Karpas-422 (cell line): ENCODE measurements at regions not wholly inside any gene's neighbourhood (a gene's known extent, or its start where the extent isn't known, plus 50 kb on each side); places are given as distances from the start of the nearest gene placed in this dataset.

Source experiments
- DNase-seq: peaks from one replicate; pipeline ENCODE4 v3.0.0-alpha.2; 2015
- H2AFZ ChIP-seq: fragments of 200-600 bp; sonication (generic); 2 replicates; pipeline ENCODE4 v1.6.1; 2014; ENCODE audit warnings: antibody characterized with exemption, low read length, mixed read lengths
- H3K27ac ChIP-seq: fragments of 200-600 bp; sonication (generic); 2 replicates; pipeline ENCODE4 v1.5.1; 2014; ENCODE audit warnings: mild to moderate bottlenecking, low read length, moderate library complexity
- H3K27me3 ChIP-seq: fragments of 200-600 bp; sonication (generic); 2 replicates; pipeline ENCODE4 v1.6.1; 2014; ENCODE audit warnings: low read length, mixed read lengths
- H3K36me3 ChIP-seq: fragments of 200-600 bp; sonication (generic); 2 replicates; pipeline ENCODE4 v1.6.1; 2014; ENCODE audit warnings: low read length, mixed read lengths; ENCODE audit not compliant: insufficient read depth
- H3K4me1 ChIP-seq: fragments of 200-600 bp; sonication (generic); 2 replicates; pipeline ENCODE4 v1.6.1; 2014; ENCODE audit warnings: mild to moderate bottlenecking, low read length, mixed read lengths
- H3K4me2 ChIP-seq: fragments of 200-600 bp; sonication (generic); 2 replicates; pipeline ENCODE4 v1.6.1; 2014; ENCODE audit warnings: low read length, low read depth, mild to moderate bottlenecking; ENCODE audit not compliant: poor library complexity, severe bottlenecking
- H3K4me3 ChIP-seq: fragments of 200-600 bp; sonication (generic); 2 replicates; pipeline ENCODE4 v1.5.1; 2014; ENCODE audit warnings: mild to moderate bottlenecking, antibody characterized with exemption, low read length, mixed read lengths
- H3K79me2 ChIP-seq: fragments of 200-600 bp; sonication (generic); 2 replicates; pipeline ENCODE4 v1.6.1; 2014; ENCODE audit warnings: mild to moderate bottlenecking, low read length, mixed read lengths
- H3K9ac ChIP-seq: fragments of 200-600 bp; sonication (generic); 2 replicates; pipeline ENCODE4 v1.6.0; 2014; ENCODE audit warnings: low read length
- H3K9me2 ChIP-seq: fragments of 200-600 bp; sonication (generic), shearing (Covaris generic); replicated peaks from 2 replicates; pipeline ENCODE4 v1.6.0; 2014; ENCODE audit warnings: mild to moderate bottlenecking, low read length, moderate library complexity; ENCODE audit not compliant: insufficient read depth
- H3K9me3 ChIP-seq: fragments of 300-700, 200-600 bp; sonication (generic); 2 replicates; pipeline ENCODE4 v1.6.1; 2014; ENCODE audit warnings: low read length, mixed read lengths
- H4K20me1 ChIP-seq: fragments of 200-600 bp; sonication (generic); 2 replicates; pipeline ENCODE4 v1.6.1; 2014; ENCODE audit warnings: mild to moderate bottlenecking, antibody characterized with exemption, low read length, low read depth; ENCODE audit not compliant: insufficient read depth

DNA sequence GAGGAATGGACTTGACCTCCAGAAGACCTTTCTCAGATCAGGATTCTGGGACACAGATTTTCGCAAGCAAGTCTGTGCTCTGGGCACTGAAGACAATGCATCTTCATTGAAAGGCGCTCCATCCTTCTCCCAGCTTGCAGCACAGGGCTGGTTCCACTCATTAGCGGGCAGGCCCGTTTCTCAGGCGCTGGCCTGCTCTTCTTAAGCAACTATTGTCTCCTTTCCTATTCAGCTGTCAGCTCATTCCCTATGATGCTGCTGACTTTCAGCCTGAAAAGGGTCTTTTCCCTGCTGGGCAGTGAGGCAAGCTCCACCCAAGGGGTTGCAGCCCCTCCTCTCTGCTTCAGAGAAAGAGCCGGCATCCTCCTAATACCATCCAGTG is 91.9 kb upstream of the PLXNA2 start:
- Histone ChIP-seq H3K79me2 (no peaks in the 10 kb centered on the region), H3K9ac (no peak overlapping the region), H3K9me3 (no peaks in the 10 kb centered on the region), H3K4me2 (no peak overlapping the region), H3K27ac (no peak overlapping the region), H4K20me1 (no peaks in the 10 kb centered on the region), H3K4me1 (no peaks in the 10 kb centered on the region), H3K36me3 (no peaks in the 10 kb centered on the region), H3K4me3 (no peak overlapping the region), H2AFZ (no peak overlapping the region), H3K27me3 (no peaks in the 10 kb centered on the region), H3K9me2 (no peaks in the 10 kb centered on the region)
- no peak for DNase-seq

DNA sequence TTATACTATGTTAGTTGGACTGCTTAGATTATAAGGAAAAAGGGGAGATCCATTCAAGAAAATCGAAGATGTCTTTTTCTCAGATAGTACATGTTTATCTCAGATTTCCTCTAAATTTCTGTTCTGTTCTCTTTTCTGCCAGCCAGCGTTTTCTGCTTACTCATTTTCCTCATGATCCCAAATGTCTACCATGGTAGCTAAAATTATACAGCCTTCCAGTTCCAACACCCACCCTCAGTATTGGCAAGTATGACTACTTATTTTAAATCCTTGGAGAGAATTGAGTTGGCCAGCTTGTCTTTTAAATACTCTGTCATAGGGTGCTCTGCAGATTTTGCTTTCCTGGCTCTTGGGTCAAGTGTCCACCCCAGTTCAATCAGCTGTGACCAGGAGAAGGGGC is 95.7 kb upstream of the PLXNA2 start:
- Histone ChIP-seq H3K4me1 (no peaks in the 10 kb centered on the region), H3K9me2 (no peaks in the 10 kb centered on the region), H3K79me2 (no peaks in the 10 kb centered on the region), H3K27ac (no peak overlapping the region), H4K20me1 (no peaks in the 10 kb centered on the region), H3K27me3 (no peaks in the 10 kb centered on the region), H3K4me3 (no peak overlapping the region), H3K9ac (no peak overlapping the region), H3K36me3 (no peaks in the 10 kb centered on the region), H3K4me2 (no peak overlapping the region), H3K9me3 (no peaks in the 10 kb centered on the region), H2AFZ (no peak overlapping the region)
- no peak for DNase-seq

- Histone ChIP-seq H3K27ac (no peak overlapping the region), H3K9me3 (no peaks in the 10 kb centered on the region), H3K79me2 (no peaks in the 10 kb centered on the region), H2AFZ (no peak overlapping the region), H3K4me1 (no peaks in the 10 kb centered on the region), H3K4me2 (no peak overlapping the region), H3K36me3 (no peaks in the 10 kb centered on the region), H3K27me3 (no peaks in the 10 kb centered on the region), H3K9me2 (no peaks in the 10 kb centered on the region), H3K4me3 (no peak overlapping the region), H4K20me1 (no peaks in the 10 kb centered on the region), H3K9ac (no peak overlapping the region)
- DNase-seq, result no peak
Observed at GRCh38 chr1:208343226-208343625, 99.0 kb upstream of the PLXNA2 start.

DNA sequence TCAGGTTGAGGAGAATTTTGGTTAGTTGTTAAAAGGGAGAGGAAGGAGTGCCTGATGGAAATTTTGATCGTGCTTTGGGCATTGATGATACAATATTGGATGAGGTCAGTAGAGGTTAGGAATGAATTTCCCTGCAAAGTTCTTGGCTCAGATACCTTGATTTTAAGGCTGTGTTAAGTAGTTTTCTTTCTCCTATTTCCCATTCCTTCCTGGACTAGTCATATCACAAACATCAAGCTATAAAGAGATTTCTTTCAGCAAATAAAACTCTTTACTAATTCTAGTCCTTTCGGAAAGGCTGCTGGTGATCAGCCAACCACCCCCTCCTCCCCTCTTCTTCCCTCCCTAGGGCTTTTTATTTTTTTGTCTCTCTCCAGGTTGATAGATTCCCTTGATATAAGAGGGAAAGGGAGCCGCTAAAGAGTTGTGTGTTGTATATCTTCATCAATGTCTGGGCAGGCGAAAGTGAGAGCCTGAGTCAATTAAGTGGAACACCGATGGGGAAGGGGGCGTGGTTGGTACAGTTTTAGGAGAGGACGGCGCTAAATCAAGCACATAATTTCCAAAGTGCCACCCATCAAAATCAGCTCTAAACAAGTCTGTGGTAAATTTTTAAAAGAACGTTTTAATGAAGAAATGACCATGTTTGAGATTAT is 100.1 kb upstream of the PLXNA2 start:
- Histone ChIP-seq H3K4me2 (no peak overlapping the region), H3K27ac (no peak overlapping the region), H3K4me3 (no peak overlapping the region), H2AFZ (no peak overlapping the region), H3K9ac (no peak overlapping the region), H3K9me2 (no peaks in the 10 kb centered on the region), H3K9me3 (no peaks in the 10 kb centered on the region), H3K79me2 (no peaks in the 10 kb centered on the region), H3K4me1 (no peaks in the 10 kb centered on the region), H3K27me3 (no peaks in the 10 kb centered on the region), H3K36me3 (no peaks in the 10 kb centered on the region), H4K20me1 (no peaks in the 10 kb centered on the region)
- DNase-seq, result no peak

GRCh38 chr1:208347191-208347590 is 103.0 kb upstream of the PLXNA2 start:
- Histone ChIP-seq H4K20me1 (no peaks in the 10 kb centered on the region), H3K27me3 (no peaks in the 10 kb centered on the region), H3K79me2 (no peaks in the 10 kb centered on the region), H3K36me3 (no peaks in the 10 kb centered on the region), H3K4me3 (no peak overlapping the region), H3K9ac (no peak overlapping the region), H3K9me3 (no peaks in the 10 kb centered on the region), H3K9me2 (no peaks in the 10 kb centered on the region), H3K4me2 (no peak overlapping the region), H3K27ac (no peak overlapping the region), H2AFZ (no peak overlapping the region), H3K4me1 (no peaks in the 10 kb centered on the region)
- DNase-seq, result no peak

DNA sequence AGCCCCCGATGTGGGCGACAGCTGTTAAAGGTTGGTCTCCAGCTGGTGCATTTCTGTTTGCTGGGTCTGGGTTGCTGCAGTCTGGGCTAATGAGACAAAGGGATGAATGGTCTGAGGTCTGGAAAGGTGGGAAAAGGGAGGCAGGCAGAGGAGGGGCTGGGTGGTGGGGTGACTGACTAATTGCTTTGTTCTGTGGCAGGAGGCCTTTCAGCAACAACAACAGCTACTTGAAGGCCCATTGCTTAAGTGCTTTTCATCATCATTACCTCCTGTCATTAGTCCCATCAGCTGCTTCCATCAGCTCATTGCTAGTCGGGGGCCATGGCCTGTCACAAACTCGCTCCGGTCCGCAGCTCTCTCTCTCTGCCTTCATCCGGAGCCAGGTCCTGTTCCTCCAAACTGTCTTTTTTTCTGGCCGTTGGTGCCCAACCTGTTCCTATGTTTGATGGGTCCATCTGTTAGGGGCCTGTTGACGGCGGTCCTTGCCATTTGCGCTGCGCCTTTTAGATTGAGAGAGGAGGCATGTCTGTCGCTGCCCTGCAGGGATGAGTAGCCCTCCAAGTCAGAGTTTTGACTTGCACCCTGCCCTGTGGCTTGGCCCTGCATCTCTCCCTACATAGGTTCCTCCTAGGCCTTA is 105.6 kb upstream of the PLXNA2 start:
- H3K36me3 ChIP-seq, result no peaks in the 10 kb centered on the region
- H4K20me1 ChIP-seq, result no peaks in the 10 kb centered on the region
- no peaks in the 10 kb centered on the region for H3K79me2 ChIP-seq
- H3K27me3 ChIP-seq, result no peaks in the 10 kb centered on the region
- H3K9me3 ChIP-seq, result no peaks in the 10 kb centered on the region
- DNase-seq, result no peak
- H3K9me2 ChIP-seq, result no peaks in the 10 kb centered on the region
- no peak overlapping the region for H3K9ac ChIP-seq
- no peak overlapping the region for H3K4me2 ChIP-seq
- H3K4me1 ChIP-seq, result no peaks in the 10 kb centered on the region
- no peak overlapping the region for H3K27ac ChIP-seq
- no peak overlapping the region for H3K4me3 ChIP-seq
- no peak overlapping the region for H2AFZ ChIP-seq

DNA sequence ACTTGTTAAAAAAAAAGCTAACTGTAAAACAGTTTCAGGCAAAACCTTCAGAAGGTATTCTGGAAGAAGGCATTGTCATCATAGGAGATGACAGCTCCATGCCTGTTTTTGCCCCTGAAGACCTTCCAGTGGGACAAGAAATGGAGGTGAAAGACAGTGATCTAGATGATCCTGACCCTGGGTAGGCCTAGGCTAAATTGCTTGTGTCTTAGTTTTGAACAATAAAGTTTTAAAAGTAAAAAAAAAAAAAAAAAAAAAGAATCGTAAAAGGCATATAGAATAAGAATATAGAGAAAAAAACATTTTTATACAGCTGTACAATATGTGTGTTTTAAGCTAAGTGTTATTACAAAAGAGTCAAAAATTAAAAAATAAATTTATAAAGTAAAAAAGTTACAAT is 106.6 kb upstream of the PLXNA2 start:
- no peak for DNase-seq
- Histone ChIP-seq H3K4me2 (no peak overlapping the region), H3K4me3 (no peak overlapping the region), H4K20me1 (no peaks in the 10 kb centered on the region), H3K4me1 (no peaks in the 10 kb centered on the region), H3K9me2 (no peaks in the 10 kb centered on the region), H3K27me3 (no peaks in the 10 kb centered on the region), H3K27ac (no peak overlapping the region), H3K36me3 (no peaks in the 10 kb centered on the region), H3K9me3 (no peaks in the 10 kb centered on the region), H3K9ac (no peak overlapping the region), H3K79me2 (no peaks in the 10 kb centered on the region), H2AFZ (no peak overlapping the region)

DNA sequence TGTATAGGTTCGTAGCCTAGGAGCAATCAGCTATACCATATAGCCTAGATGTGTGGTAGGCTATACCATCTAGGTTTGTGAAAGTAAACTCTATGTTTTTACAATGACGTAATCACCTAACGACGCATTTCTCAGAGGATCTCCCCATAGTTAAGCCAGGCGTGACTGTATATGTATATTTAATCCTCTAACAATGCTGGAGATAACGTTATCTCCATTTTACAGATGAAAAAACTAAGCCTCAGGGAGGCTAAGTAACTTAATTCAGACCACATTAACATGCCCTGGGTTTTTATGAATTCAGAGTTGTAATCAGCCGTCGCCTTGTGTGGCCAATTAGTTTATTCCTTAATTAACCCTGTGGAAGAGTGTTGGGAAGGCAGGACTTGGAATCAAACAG is 107.7 kb upstream of the PLXNA2 start:
- no peak overlapping the region for H3K4me2 ChIP-seq
- H4K20me1 ChIP-seq, result no peaks in the 10 kb centered on the region
- no peaks in the 10 kb centered on the region for H3K27me3 ChIP-seq
- no peak for DNase-seq
- H2AFZ ChIP-seq, result no peak overlapping the region
- no peaks in the 10 kb centered on the region for H3K4me1 ChIP-seq
- H3K9me2 ChIP-seq, result no peaks in the 10 kb centered on the region
- H3K79me2 ChIP-seq, result no peaks in the 10 kb centered on the region
- H3K27ac ChIP-seq, result no peak overlapping the region
- no peaks in the 10 kb centered on the region for H3K36me3 ChIP-seq
- H3K9me3 ChIP-seq, result no peaks in the 10 kb centered on the region
- H3K4me3 ChIP-seq, result no peak overlapping the region
- H3K9ac ChIP-seq, result no peak overlapping the region
